Stimulated activated CD4-positive, alpha-beta T cell treated with anti-CD3 and anti-CD28 coated beads, Interleukin-1b, Interleukin-23, amount 100 ng/mL, for 1 hour (primary cell): ENCODE measurements at regions not wholly inside any gene's neighbourhood (a gene's known extent, or its start where the extent isn't known, plus 50 kb on each side); places are given as distances from the start of the nearest gene placed in this dataset.
"Not testable (repeated sequence)": the region's sequence is repeated elsewhere in the genome, so short reads cannot be mapped to it uniquely, and the experiment has no call there.

Experiments
- DNase-seq, 2 donors: peaks; one replicate each; pipeline ENCODE4 v3.0.0-alpha.2; 2020; ENCODE audit warnings: low read depth in 2 of 2

DNA sequence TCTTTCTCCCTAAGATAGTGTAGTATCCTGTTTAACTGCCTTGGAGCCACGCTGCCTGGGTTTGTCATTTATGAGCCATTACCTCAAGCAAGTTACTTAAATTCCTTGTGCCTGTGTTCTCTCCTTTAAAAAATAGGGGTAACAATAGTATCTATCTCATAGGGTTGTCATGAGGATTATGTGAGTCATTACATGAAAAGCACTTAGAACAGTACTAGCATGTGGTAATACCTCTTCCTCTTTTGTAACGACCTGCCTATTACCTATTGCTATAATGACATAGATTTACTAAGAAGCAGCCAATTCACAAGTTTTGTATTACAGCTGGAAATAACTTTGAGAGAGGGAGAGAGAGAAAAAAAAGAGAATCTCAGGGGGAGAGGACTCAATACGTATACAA lies 834.7 kb downstream of the RAPGEF2 start:
- no peak for DNase-seq

DNA sequence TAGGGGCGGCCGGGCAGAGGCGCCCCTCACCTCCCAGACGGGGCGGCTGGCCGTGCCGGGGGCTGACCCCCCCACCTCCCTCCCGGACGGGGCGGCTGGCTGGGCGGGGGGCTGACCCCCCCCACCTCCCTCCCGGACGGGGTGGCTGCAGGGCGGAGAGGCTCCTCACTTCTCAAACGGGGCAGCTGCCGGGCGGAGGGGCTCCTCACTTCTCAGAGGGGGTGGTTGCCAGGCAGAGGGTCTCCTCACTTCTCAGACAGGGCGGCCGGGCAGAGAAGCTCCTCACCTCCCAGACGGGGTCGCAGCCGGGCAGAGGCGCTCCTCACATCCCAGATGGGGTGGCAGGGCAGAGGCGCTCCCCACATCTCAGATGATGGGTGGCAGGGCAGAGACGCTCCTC lies 836.8 kb downstream of the RAPGEF2 start:
- not testable (repeated sequence) for DNase-seq

DNA sequence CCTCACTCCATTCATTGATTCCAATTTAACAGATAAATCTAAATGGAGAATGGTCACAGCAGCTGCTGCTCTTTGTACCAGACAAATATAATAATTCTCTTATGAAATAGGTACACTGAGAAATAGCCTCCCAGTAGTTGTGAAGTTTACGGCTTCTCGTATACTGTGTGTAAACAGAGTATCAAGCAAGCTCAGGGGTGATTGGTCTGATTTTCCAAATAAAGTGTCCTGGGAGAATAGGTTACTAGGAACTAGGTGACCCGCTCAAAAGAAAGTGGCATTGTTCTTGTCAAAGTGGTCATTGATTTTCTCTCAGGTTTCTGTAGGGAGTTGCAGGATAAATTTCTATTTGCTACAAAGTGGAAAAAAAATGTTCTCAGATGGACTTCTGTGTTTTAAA lies 838.2 kb downstream of the RAPGEF2 start:
- DNase-seq, result no peak

DNA sequence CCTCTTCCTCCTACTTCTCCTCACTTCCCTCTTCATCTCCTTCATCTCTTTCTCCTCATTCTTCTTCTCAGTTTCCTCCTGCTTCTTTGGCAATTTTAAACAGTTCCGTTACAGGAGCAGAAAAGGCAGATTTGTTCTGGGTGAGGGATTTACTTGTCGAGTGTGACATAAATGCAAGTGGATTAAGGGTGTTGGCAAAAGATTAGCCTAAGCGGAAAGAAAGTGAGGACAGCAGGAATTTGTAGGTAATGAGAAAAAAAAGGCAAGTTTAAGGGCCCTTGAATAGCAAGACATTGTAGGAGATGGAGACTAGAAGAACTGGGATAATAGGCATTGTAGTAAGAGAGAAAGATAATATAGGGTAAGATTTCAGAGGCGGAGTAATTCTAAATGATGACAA lies 841.6 kb downstream of the RAPGEF2 start:
- no peak for DNase-seq

DNA sequence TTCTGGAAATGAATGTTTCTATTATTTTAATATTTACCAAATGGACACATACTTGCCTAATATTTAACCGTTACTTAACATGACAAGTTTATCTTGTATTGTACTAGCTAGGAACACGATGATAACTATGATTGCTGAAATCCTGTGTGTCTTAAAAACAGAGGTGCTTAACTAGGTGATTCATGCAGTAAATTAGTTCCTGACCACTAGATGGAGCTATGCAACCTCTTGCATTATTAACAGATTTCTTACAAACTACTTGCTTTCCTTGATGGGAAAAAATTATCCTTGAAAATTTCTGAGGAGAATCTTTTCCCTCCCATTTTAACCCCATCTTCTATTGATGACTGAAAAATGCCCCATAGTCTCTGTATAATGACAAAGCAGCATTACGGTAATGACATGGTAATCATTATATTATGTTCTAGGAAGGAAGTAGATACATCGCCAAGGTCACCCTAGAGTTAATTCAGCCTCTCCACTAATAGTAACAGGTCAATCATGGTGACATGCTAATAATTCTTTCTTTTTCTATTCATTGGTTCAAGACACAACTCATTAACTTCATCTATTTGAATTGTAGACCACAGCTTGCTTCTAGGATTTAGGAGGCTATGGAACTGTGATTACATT lies 844.2 kb downstream of the RAPGEF2 start:
- DNase-seq, result no peak

DNA sequence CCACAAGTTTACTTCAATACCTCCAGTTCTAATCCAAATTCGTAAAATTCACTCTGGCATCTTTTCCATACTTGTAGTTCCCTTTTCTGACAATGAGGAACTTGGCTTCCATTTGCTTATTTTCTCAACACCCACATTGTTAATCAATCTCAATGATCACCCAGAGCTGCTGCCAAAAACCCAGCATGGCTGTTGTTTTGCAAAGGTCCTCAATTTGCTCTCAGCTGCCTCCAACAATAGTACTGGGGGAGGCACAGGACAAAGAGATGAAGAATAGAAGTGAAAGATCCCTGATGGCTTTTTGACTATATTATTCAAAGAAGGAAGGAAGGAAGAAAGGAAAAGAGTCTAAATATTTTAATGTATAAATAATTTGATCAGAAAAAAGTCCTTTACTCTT lies 847.8 kb downstream of the RAPGEF2 start:
- DNase-seq, result no peak

DNA sequence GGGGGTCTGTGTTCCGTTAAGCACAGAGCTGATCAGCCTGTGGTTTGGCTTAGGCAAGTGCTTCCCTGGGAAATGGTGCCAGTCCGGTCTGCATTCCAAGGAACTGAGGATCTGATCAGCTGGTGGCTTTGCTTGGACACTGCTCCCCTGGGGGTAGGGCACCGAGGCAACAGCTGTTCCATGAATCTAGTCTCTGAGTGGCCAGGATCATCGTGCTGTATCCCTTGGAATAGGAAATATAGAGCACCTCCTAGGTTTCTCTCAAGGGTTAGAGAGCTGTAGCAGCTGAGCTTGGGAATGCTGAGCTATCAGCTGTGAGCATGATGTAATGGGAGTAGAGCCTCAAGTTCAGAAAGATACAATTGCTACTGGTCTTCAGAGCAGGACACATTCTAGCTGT lies 863.9 kb downstream of the RAPGEF2 start:
- no peak for DNase-seq

DNA sequence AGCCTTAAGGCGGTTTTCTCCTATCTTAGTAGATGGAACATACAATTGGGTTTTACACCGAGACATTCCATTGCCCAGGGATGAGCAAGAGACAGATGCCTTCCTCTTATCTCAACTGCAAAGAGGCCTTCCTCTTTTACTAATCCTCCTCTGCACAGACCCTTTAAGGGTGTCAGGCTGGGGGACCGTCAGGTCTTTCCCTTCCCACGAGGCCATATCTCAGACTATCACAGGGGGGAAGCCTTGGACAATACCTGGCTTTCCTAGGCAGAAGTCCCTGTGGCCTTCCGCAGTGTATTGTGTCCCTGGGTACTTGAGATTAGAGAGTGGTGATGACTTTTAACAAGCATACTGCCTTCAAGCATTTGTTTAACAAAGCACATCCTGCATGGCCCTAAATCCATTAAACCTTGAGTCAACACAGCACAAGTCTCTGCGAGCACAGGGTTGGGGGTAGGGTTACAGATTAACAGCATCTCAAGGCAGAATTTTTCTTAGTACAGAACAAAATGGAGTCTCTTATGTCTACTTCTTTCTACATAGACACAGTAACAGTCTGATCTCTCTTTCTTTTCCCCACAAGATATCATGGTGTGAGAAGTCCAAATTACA lies 874.1 kb downstream of the RAPGEF2 start:
- not testable (repeated sequence) for DNase-seq

DNA sequence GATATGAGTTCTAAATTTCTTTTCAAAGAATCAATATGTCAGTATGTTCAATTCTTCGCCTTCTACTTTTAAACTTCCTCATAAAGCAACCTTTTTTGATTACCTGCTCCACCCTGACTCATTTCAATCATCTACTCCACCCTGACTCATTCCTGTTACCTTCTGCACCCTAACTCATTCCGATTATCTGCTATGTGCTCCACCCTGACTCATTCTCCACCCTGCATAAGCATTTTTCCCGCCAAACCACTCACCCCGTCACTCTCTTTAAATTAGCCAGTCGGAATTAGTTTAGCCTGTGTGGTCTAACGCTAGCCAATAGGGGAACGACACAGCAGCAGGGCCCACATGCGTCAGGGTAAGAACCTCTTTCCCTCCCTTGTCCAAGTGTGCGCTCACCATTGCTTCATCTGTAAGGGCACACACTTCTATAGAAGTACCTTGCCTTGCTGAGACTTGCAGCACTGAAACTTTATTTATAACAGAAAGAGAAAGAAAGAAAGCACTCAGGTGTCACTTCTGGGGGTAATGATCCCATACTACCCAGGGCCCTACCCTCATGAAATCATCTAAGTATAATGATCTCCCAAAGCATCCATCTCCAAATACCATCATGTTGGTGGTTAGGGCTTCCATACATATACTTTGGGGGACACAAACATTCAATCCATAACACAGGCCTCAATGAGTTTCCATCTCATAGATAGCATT lies 875.2 kb downstream of the RAPGEF2 start:
- DNase-seq, result no peak

DNA sequence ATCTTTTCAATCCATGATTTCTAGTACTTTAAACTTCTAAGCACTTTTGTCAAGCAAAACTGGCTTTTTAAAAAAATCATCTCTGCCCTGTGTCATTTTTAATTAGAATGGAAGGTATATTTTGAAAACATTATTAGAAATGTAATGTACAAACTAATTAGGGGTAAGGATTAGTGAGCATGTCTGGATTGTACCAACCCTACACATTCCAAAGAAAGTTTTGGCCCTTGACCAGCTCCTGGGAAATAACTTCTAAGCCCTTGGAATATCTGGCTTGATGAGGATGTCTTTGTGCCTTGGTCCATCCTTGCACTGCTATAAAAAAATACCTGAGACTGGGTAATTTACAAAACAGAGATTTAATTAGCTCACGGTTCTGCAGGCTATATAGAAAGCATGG lies 876.5 kb downstream of the RAPGEF2 start:
- DNase-seq, result no peak

DNA sequence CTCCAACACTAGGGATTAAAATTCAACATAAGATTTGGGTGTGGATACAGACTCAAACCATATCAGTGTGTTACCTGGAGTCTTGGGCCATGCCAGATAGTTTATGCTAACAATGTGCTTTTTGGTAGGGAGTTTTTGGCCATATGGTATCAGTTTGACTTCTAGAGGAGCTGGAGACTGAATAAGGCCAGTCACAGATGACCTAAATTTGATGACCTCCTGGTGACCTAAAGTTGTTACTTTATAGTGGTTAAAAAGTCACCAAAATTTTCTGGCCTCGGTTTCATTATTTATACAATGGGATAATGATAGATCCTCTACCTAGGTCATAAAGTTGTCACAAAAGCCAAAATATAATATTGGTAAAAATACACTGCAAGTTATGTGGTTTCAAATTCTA lies 877.1 kb downstream of the RAPGEF2 start:
- DNase-seq, result no peak

DNA sequence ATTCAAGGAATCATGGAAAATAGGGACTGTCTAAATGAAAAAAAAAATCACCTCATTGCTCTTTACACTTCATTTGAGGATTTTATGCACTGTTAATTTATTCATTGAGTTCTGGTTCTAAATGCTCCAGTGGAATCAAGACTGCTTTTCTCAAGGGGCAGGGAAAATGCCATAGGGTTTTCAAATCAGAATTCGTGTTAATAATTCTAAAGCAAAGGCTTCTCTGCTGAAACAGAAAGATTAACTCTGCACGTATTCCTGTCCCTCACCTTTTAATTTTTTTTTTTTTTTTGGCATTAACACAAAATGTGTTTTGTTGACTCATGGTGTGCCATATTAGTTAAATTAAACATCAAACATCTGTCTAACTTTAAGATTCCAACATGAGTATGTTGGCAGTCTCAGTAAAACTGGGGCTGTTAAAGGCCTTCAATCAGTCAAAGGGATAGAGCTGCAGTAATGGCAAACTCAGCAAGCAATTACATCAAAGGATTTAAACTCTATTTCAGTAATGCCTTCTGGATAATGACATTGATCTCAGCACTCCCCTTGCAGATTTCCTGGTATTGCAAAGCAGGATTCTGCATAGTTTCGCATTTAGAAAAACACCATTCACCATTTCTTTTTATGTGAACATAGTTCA lies 878.1 kb downstream of the RAPGEF2 start:
- no peak for DNase-seq

DNA sequence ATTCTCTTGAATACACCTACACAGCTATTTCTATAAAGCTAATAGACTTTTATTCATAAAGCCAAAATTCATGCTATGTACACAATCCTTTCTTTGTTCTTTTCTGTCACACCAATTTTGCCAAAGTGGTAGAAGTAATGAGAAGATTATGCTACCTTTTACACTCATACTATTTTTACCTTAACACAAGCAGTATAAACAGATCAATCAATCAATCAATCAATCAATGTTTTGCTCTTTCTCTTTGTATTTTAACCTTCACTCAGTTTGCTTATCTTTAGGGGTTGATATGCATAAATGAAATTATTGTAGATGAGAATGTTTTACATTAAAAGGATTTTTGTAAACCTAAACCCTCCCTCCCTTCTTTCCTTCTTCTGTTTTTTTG lies 878.6 kb downstream of the RAPGEF2 start:
- DNase-seq, result no peak

DNA sequence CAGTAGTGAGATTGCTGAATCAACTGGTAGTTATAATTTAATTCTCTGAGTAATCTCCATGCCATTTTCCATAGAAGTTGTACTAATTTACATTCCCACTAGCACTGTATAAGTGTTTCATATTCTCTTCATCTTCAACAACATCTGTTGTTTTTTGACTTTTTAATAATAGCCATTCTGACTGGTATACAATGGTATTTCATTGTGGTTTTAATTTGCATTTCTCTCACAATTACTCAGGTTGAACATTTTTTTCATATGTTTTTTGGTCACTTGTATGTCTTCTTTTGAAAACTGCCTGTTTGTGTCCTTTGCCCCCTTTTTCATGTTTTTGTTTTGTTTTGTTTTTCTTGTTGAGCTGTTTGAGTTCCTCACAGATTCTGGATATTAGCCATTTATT lies 880.2 kb downstream of the RAPGEF2 start:
- no peak for DNase-seq

DNA sequence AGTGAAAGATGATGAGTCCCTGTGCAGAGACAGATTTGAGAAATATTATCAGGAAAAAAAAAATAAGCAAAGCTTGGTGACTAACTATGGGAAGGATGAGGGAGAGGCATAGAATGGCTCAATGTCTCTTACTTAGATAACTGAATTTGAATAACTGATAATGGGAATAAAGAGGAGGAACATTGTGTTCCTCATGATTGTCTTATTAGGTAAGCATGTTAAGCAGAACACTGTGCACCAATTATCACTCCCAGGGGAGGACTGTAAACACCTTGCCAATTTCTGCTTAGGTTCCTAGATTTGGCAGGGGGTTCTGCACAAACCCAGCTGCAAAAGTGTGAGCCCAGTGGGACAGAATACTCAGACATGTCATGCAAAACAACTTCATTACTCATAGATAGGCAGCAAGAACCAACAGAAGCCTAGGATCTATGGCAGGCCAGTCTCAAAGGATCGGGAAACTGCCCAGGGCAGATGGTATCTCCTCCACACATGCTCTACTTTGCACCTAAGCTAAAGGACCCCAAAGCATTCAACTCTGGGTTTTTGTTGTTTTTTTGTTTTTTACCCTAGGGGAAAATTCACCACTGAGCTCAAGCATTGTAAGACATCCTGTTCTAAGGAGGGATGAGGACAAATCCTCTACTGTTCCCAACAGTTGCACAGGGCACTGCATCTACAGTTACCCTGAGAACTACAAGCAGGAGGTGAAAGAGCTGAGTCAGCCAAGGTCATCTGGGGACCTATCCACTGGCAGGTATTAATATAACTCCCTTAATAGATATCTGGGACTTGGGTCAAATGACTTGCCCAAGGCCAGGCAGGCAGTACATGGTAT lies 907.0 kb downstream of the RAPGEF2 start:
- no peak for DNase-seq

DNA sequence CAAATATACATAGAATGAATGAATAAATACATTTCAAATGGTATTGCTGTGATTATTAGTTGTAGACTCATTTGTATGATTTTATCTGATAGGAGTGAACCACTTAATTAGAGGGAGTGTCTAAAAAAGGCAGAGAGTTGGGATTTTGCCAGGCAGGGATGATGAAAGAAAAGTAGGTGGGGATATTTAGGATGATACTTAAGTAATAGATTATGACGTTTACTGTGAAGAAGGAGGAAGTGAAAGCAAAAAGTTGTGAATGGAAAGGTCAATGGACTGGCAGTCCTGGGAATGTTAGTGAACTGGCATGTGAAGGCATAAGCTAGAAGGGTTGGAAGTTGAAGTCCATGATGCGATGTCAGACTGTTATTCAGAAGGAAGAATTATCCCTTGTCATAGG lies 917.1 kb downstream of the RAPGEF2 start:
- no peak for DNase-seq

DNA sequence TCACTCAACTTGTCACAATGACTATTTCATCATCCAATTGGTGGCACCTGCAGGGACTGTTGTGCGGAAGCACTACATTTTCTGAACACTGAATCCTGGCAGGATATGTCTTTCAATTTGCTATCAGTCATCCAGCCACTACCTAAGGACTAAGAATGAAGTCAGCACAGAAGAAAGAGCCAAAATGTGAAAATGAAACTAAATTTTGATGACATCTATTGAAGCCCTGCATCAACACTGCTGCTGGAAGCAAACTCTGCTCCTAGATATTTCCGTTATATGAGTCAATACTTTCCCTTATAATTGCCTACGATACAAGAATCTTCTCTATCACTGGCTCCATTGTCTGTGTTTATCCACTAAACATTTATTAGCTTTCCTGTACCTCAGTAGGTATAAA lies 917.9 kb downstream of the RAPGEF2 start:
- DNase-seq, result no peak

DNA sequence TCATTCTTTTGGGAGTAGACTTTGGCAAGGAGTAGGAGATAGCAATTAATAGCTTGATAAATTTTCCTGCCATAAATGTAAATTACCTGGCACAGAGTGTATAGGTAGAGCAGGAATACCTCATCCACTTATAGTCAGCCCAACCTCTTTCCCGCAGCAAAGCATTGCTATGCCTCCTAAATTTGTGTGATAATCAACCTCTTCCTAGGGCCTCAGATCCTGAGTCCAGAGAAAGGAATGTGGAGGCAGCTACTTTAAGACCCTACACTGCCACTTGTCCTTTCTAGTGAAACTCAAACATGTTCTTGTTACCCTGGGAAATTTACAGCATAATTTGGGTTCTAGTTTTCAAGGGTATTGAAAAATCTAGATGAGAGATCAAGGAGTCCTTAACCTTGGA lies 919.0 kb downstream of the RAPGEF2 start:
- no peak for DNase-seq

DNA sequence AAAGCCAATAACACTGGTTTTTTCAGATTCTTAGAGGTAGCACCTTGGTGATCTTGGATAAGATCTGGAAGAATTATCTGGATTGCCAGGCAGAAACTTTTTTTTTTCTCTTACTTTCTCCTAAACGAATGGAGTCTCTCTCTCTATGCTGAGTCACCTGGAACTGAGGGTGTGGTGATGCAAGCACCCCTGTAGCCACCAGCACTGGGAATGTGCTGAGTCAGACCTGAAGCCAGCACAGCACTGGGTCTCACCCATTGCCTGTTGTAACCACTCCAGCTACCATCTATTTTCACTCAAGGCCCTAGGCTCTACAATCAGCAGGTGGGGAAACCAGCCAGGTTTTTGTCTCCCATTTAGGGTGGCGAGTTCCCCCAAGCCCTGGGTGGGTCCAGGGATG lies 923.8 kb downstream of the RAPGEF2 start:
- DNase-seq, result no peak

DNA sequence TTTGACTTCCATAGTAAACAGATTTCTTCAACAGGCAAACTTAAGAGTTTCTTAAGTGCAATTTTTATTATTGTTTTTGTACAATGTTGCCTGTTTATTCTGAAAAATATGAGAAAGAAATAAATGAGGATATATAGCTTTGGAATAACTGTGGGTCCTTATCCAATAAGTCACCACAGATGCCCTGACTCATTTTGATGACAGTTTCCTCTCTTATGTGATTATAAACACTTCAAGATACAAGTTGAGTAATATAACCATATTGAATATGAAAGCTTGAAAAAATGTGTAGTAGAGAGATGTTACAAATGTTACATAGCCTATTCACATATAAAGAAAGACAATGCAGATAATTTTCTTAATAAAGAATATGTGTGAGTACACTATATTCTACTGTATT lies 931.6 kb downstream of the RAPGEF2 start:
- no peak for DNase-seq

DNA sequence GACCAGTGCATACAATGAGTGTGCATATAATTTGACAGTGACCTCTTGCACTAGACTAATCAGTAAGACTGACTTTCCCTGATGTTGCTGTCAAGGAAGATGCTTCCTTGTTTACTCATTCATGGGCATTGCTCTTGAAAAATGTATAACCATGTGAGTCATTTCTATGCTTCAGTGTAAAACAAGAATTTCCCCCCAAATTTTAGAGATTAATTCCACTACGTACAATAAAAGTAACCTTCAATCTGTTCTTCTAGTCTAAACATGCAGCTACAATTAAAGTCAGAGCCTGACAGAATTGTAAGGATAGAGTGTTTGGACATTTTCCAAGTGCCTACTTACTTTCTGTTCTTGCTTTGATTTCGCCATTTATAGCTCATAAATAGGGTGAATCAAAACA lies 935.7 kb downstream of the RAPGEF2 start:
- DNase-seq, result no peak

DNA sequence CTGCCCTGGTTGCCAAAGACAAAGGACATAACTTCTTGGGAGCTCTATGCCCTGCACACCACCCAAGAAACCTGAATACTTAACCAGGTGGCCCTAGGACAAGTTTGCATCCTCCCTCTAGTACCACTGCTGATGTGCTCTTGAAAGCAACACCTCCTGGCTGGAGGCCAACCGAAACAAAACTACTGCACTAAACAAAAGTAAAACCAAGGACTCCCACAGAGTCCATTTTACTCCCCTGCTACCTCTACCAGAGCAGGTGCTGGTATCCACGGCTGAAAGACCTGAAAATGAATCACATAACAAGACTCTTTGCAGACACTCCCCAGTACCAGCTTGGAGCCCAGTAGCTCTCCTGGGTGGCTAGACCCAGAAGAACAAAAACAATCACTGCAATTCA lies 941.8 kb downstream of the RAPGEF2 start:
- no peak for DNase-seq
